ENCODE measurements at regions not wholly inside any gene's neighbourhood (a gene's known extent, or its start where the extent isn't known, plus 50 kb on each side); places are given as distances from the start of the nearest gene placed in this dataset.
A peak's percentile ranks its signal among the peaks of the same experiment; 100 is the strongest.

- Histone ChIP-seq H3K4me1 (ENCODE audit: insufficient read depth) (no peaks in the 10 kb centered on the region), H3K27ac (no peak overlapping the region), H4K20me1 (ENCODE audit: insufficient read depth, poor library complexity, severe bottlenecking) (no peaks in the 10 kb centered on the region), H3K4me3 (no peak overlapping the region), H3K27me3 (no peaks in the 10 kb centered on the region), H2AFZ (no peak overlapping the region), H3K79me2 (no peaks in the 10 kb centered on the region), H3K36me3 (replicated peaks; ENCODE audit: insufficient read depth, low read depth) (no peaks in the 10 kb centered on the region), H3K9me2 (replicated peaks; ENCODE audit: insufficient read depth) (no peaks in the 10 kb centered on the region), H3K9me3 (ENCODE audit: low read depth) (no peaks in the 10 kb centered on the region), H3K4me2 (no peak overlapping the region)
- 77% methylated on average over 2 of the region's 2 CpGs for WGBS (ENCODE audit: low lambda C conversion rate, missing lambda C conversion rate)
- DNase-seq (ENCODE audit: low spot score) = no peak
- TF ChIP-seq CTCF (IDR thresholded peaks at IDR 0.05; ENCODE audit: poor library complexity) (no peak), EZH2phosphoT487 (IDR thresholded peaks at IDR 0.05; ENCODE audit: low read depth, severe bottlenecking, unreplicated experiment) (no peak), EZH2 (IDR thresholded peaks at IDR 0.05; ENCODE audit: borderline replicate concordance) (no peak)
Observed at GRCh38 chr16:62462971-62463370, 426.7 kb upstream of the CDH8 start.

- no peaks in the 10 kb centered on the region for H3K9me3 ChIP-seq (ENCODE audit: low read depth)
- DNase-seq (ENCODE audit: low spot score) = no peak
- H4K20me1 ChIP-seq (ENCODE audit: insufficient read depth, poor library complexity, severe bottlenecking) = no peaks in the 10 kb centered on the region
- no peak overlapping the region for H3K27ac ChIP-seq
- no peaks in the 10 kb centered on the region for H3K9me2 ChIP-seq (replicated peaks; ENCODE audit: insufficient read depth)
- H3K4me3 ChIP-seq = no peak overlapping the region
- 70% methylated on average over 5 of the region's 5 CpGs for WGBS (ENCODE audit: low lambda C conversion rate, missing lambda C conversion rate)
- H3K36me3 ChIP-seq (replicated peaks; ENCODE audit: insufficient read depth, low read depth) = no peaks in the 10 kb centered on the region
- no peak overlapping the region for H3K4me2 ChIP-seq
- H3K4me1 ChIP-seq (ENCODE audit: insufficient read depth) = no peaks in the 10 kb centered on the region
- no peaks in the 10 kb centered on the region for H3K27me3 ChIP-seq
- no peaks in the 10 kb centered on the region for H3K79me2 ChIP-seq
- no peak overlapping the region for H2AFZ ChIP-seq
- TF ChIP-seq EZH2 (IDR thresholded peaks at IDR 0.05; ENCODE audit: borderline replicate concordance) = no peak
- no peak for TF ChIP-seq CTCF (IDR thresholded peaks at IDR 0.05; ENCODE audit: poor library complexity)
- TF ChIP-seq EZH2phosphoT487 (IDR thresholded peaks at IDR 0.05; ENCODE audit: low read depth, severe bottlenecking, unreplicated experiment) = no peak
Observed at GRCh38 chr16:62450291-62450690, 414.1 kb upstream of the CDH8 start.

- H3K4me3 ChIP-seq = no peak overlapping the region
- H3K9me2 ChIP-seq (replicated peaks; ENCODE audit: insufficient read depth) = no peaks in the 10 kb centered on the region
- peak; percentile 9 for DNase-seq (ENCODE audit: low spot score)
- H3K79me2 ChIP-seq = no peaks in the 10 kb centered on the region
- no peaks in the 10 kb centered on the region for H3K27me3 ChIP-seq
- no peak overlapping the region for H2AFZ ChIP-seq
- 37% methylated on average over 2 of the region's 2 CpGs for WGBS (ENCODE audit: low lambda C conversion rate, missing lambda C conversion rate)
- H3K27ac ChIP-seq = peak overlapping the region; percentile 41
- H3K36me3 ChIP-seq (replicated peaks; ENCODE audit: insufficient read depth, low read depth) = no peaks in the 10 kb centered on the region
- H4K20me1 ChIP-seq (ENCODE audit: insufficient read depth, poor library complexity, severe bottlenecking) = no peaks in the 10 kb centered on the region
- TF ChIP-seq EZH2phosphoT487 (IDR thresholded peaks at IDR 0.05; ENCODE audit: low read depth, severe bottlenecking, unreplicated experiment) (no peak), EZH2 (IDR thresholded peaks at IDR 0.05; ENCODE audit: borderline replicate concordance) (no peak), CTCF (IDR thresholded peaks at IDR 0.05; ENCODE audit: poor library complexity) (no peak)
- no peaks in the 10 kb centered on the region for H3K4me1 ChIP-seq (ENCODE audit: insufficient read depth)
- no peak overlapping the region for H3K4me2 ChIP-seq
- peaks cover 8% of the 10 kb centered on the region for H3K9me3 ChIP-seq (ENCODE audit: low read depth)
Observed at GRCh38 chr16:62445909-62446308, 409.7 kb upstream of the CDH8 start.

DNA sequence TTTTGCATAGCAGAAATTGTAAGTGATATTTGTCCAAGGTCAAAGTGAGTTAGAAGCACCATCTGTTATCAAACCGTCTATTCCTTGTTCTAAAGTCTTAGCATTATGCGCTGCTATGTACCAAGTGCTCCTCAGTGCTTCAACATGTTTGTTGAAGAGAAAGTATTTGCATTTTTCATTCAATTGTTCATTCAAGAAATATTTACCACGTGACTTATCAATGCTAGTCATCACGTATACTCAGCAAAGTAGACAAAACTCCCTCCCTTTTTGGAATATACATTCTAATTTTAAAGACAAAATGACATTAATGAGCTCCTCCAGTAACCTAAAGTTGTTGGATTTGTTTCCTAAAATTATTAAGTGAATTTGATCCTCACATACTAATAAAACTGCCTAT is 388.0 kb upstream of the CDH8 start:
- 85% methylated on average over 4 of the region's 4 CpGs for WGBS (ENCODE audit: low lambda C conversion rate, missing lambda C conversion rate)
- H3K4me1 ChIP-seq (ENCODE audit: insufficient read depth) = no peaks in the 10 kb centered on the region

More for the DNA sequence above, 388.0 kb upstream of the CDH8 start:
- Histone ChIP-seq H3K36me3 (replicated peaks; ENCODE audit: insufficient read depth, low read depth) (no peaks in the 10 kb centered on the region), H3K9me2 (replicated peaks; ENCODE audit: insufficient read depth) (no peaks in the 10 kb centered on the region), H3K9me3 (ENCODE audit: low read depth) (no peaks in the 10 kb centered on the region), H3K79me2 (no peaks in the 10 kb centered on the region), H3K4me3 (no peak overlapping the region), H3K27me3 (no peaks in the 10 kb centered on the region), H4K20me1 (ENCODE audit: insufficient read depth, poor library complexity, severe bottlenecking) (no peaks in the 10 kb centered on the region), H3K27ac (no peak overlapping the region), H3K4me2 (no peak overlapping the region), H2AFZ (no peak overlapping the region)
- DNase-seq (ENCODE audit: low spot score) = no peak
- TF ChIP-seq EZH2phosphoT487 (IDR thresholded peaks at IDR 0.05; ENCODE audit: low read depth, severe bottlenecking, unreplicated experiment) (no peak), CTCF (IDR thresholded peaks at IDR 0.05; ENCODE audit: poor library complexity) (no peak), EZH2 (IDR thresholded peaks at IDR 0.05; ENCODE audit: borderline replicate concordance) (no peak)
